GM21423 (cell line): ENCODE measurements at regions not wholly inside any gene's neighbourhood (a gene's known extent, or its start where the extent isn't known, plus 50 kb on each side); places are given as distances from the start of the nearest gene placed in this dataset.
"Not testable (repeated sequence)": the region's sequence is repeated elsewhere in the genome, so short reads cannot be mapped to it uniquely, and the experiment has no call there.

Source experiments
- ATAC-seq: cut with Tn5 transposase; IDR thresholded peaks from one replicate; pipeline ENCODE4 v1.9.1; 2021; ENCODE audit warnings: mild to moderate bottlenecking, moderate library complexity; ENCODE audit not compliant: unreplicated experiment

DNA sequence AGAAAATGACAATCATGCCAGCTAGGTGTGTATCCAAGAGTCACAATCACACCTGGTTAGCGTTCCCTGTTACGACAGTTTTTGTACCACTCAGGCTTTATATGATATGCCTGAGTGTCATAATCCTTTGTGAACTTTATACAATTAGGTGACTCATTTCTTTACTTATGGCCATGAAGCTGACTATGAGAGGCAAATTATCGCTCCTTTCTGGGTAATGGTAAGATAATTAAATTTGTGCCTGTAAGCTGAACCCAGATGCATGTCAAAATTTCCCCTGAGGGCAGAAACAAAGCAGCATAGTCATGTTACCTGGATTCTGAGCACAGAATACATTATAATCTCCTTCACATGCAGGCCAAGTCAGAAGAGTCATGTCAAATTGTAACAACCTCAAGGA lies 970.1 kb upstream of the AMELY start:
- ATAC-seq, result no peak

GRCh38 chrY:7879245-7879644 lies 967.7 kb upstream of the AMELY start:
- no peak for ATAC-seq

DNA sequence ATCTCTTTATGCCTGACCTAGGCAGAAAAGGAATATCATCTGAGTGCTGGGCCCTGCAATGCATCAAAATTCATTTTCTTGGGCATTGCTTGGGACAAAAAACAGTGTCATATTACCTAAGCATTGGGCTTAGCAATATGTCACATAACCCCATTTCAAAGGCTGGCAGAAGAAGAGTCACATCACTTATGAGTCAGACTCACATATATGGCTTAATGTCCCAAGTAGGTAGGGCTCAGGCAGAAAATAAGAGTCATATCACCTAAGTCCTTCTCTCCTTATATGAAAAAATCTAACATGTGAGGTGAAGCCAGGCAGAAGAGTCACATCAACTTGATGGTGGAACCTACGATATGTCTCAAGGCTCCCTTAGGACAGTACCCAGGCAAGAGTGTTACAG lies 967.2 kb upstream of the AMELY start:
- ATAC-seq, result no peak

GRCh38 chrY:7877458-7877857 lies 965.9 kb upstream of the AMELY start:
- ATAC-seq, result no peak

DNA sequence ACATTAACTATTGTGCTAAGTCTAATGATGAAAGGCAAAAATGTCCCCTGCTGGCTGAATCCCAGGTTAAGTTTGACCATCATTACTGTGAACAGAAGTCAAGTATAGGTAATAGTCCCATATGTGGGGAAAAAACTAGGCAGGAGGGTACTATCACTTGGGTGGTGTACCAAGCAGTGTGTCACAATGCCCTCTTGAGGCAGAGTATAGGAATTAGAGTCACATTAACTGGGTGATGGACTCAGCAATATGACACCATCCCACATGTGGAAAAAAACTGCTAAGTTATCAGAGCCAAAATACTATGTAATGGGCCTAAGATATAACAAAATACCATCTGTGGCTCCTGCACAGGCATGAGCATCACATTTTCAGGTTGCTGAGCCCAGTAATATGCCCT lies 962.5 kb upstream of the AMELY start:
- ATAC-seq, result no peak

GRCh38 chrY:7871304-7871932 lies 959.9 kb upstream of the AMELY start:
- ATAC-seq, result no peak

DNA sequence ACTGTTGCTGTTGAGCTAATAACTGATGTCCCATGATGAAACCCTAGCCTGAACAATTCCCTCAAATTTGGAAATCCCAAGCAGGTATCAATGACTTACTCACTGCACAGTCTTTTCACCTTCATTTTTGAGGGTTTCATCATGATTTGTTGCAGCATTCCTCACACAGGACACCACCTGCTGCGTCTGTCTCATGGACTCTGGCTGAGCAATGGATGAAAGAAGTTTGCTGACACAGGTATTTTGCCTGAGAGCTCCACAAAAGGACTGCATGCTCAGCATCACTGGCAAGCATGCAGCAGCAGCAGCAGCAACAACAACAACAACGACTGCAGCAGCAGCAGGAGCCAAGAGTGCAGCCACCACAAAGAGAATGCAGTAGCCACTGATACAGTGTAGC lies 955.4 kb upstream of the AMELY start:
- no peak for ATAC-seq

GRCh38 chrY:7860781-7861614 lies 949.4 kb upstream of the AMELY start:
- no peak for ATAC-seq

DNA sequence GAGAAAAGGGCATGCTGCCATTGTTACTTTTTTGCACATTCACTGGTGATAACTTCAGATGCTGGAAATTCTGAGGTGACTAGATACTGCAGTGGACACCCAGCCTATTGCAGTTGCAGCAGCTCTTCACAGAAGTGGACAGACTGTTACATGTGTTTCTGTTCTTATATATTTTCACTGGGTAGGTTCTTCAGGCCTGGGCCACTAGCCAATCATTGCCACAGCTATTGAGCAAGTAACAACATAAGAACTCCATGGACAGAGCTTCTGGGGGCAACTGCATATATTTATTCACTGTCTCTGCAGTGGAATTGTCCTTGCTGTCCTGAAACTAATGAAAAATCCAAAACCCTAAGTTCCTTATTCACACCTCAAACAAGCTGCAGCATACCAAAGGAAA lies 938.6 kb upstream of the AMELY start:
- ATAC-seq, result no peak

DNA sequence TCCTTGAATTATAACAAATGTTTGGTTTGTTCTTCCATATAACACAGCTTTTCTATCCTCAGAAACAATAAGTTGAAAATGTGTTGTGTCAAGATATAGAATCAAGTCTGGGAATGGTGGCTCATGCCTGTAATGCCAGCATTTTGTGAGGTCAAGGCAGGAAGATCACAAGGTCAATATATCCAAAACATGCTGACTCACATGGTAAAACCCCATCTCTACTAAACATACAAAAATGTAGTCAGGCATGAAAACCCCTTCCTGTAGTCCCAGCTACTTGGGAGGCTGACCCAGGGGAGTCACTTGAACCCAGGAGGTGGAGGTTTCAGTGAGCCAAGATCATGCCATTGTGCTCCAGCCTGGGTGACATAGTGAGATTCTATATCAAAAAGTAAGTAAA lies 934.2 kb upstream of the AMELY start:
- ATAC-seq, result no peak

DNA sequence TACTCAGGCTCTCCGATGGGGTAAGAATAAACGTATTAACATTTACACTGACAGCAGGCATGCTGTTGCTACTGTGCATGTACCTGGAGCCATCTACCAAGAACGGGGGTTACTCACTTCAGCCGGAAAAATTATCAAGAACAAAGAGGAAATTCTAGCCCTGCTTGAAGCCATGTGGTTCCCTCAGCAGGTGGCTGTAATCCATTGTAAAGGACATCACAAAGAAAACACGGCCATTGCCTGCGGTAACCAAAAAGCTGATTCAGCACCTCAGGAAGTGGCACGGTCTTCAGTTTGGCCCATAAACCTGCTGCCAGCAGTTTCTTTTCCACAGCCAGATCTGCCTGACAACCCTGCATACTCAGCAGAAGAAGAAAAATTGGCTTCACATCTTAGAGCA lies 925.5 kb upstream of the AMELY start:
- ATAC-seq, result no peak

GRCh38 chrY:7836366-7836765 lies 924.8 kb upstream of the AMELY start:
- no peak for ATAC-seq

DNA sequence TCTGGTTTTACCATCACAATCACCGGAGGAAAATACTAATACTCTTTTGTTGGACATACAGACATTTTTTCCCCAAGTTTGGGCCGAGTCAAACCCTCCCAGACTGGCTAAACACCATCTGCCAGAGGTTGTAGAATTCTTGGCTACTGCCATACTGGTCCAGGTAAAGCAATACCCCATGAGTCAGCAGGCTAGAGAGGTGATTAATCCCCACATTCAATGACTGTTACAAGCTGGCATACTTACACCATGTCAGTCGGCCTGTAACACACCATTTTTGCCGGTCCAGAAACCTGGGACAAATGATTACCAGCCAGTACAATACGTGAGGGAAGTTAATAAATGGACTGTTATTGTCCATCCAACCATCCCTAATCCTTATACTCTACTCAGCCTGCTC lies 923.9 kb upstream of the AMELY start:
- ATAC-seq, result no peak

DNA sequence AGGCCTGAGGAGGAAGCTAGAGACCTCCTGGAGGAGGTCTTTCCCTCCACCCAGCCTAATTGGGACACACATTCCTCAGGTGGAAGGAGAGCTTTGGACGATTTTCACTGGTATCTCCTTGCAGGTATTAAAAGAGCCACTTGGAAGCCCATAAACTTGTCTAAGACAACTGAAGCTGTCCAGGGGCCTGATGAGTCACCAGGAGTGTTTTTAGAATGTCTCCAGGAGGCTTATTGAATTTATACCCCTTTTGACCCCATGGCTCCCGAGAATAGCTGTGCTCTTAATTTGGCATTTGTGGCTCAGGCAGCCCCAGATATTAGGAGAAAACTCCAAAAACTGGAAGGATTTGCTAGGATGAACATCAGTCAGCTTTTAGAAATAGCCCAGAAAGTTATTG lies 922.7 kb upstream of the AMELY start:
- ATAC-seq, result no peak

- not testable (repeated sequence) for ATAC-seq
These were observed 919.3 kb upstream of the AMELY start for GRCh38 chrY:7830881-7831280.

DNA sequence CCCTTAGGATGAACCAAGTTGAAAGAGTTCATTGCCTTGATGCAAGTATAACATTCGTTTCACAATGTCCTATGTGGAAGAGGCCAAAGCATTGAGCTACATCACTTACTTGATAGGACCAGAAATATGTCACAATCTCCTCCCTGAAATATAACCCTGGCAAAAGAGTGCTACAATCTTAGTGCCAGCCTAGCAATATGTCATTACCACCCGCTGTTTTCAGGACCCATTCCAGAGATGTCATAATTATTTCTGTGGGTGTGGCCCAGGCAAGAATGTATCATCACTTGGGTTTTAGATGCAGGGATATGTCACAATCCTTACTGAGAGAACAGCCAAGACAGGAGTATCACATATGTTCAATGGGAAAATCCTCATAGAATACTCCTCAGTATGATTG lies 915.0 kb upstream of the AMELY start:
- ATAC-seq, result no peak

DNA sequence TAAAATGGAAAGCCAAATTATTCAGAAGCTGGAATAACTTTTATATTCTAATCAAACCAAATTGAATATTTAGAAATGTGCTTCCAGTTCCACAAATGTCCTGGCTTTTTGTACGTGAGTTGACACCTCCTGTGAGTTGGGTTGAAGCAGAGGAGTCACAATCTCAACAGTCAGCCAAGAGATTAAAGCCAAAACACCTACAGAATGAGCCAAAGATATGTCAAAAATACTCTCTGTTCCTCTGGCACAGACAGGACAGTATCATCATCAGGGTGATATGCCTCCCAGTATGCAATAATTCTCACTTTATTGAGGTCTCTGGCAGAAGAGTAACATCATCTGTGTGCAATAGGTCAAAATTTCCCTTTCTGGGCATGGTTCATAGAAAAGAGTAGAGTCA lies 914.3 kb upstream of the AMELY start:
- ATAC-seq, result no peak

DNA sequence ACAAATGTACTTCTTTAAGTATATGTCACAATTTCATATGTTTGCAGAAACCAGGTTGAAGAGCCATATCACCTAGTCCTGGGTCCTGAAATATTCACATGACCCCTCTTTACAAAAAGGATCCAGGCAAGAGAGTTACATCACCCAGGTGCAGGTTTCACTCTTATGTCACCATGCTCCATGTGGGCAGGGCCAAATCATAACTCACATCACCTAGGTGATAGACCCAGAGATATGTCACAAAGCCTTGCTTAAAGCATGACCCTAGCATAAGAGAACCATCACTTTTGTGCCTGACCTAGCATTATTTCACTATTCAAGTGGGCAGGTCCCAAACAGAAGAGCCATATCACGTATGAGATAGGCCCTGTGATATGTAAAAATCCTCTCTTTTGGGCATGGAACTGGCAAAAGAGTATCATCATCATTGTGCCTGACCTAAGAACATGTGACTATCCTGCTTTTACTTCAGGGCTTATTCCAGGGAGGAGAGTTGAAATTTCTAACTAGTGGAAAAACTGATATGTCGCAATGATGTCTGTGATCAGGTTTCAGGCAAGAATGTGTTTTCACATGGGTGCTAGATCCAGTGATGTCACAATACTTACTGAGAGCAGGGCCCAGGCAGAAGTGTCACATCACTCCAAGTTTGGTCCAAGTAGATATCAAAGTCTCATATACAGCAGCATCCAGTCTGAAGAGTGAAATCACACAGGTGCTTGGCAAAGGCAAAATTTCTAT lies 909.9 kb upstream of the AMELY start:
- no peak for ATAC-seq

DNA sequence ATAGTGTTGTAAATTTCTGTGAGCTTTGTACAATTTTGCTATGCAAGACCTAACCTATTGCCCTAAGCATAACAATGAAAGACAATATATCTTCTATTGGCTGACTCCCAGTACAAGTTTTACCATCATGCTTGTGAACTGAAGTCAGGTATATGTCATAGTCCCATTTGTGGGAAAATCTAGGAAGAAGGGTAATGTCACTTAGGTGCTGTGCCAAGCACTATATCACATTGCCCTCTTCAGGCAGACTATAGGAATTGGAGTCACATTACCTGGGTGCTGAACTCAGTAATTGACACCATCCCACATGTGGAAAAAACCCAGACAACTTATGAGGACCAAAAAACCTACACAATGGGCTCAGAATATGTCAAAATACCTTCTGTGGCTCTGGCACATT lies 907.4 kb upstream of the AMELY start:
- no peak for ATAC-seq

GRCh38 chrY:7816567-7816966 lies 905.0 kb upstream of the AMELY start:
- no peak for ATAC-seq

- ATAC-seq, result no peak
These were observed 904.4 kb upstream of the AMELY start for GRCh38 chrY:7815921-7816320.

- ATAC-seq, result no peak
These were observed 903.7 kb upstream of the AMELY start for GRCh38 chrY:7815285-7815684.
